MCF 10A (cell line): ENCODE measurements at regions not wholly inside any gene's neighbourhood (a gene's known extent, or its start where the extent isn't known, plus 50 kb on each side); places are given as distances from the start of the nearest gene placed in this dataset.

Source experiments
- BruUV-seq: library from RNA; stranded (reverse); fragments of 400-500 nt; replicated peaks from 2 replicates; lab custom pipeline; 2021; lab: Mats Ljungman, UMichigan
- CTCF ChIA-PET: fragments of 300-600 bp; sonication (Branson Sonifier 250); formaldehyde crosslinking; extraction: SDS; loops from one replicate; lab custom pipeline; 2021; ENCODE audit warnings: antibody characterized with exemption, inconsistent platforms; lab: Yijun Ruan, JAX
- POLR2A ChIA-PET: fragments of 300-600, 350-650 bp; sonication (Branson Sonifier 250); formaldehyde crosslinking; extraction: SDS; loops from one replicate; lab custom pipeline; 2020; ENCODE audit warnings: antibody characterized with exemption, inconsistent platforms; lab: Yijun Ruan, JAX
- DNase-seq: peaks from one replicate; pipeline ENCODE4 v3.0.0-alpha.2; 2018; ENCODE audit not compliant: unreplicated experiment
- H3K27ac Mint-ChIP-seq: one replicate; pipeline ENCODE4 v1.8.0; 2022; ENCODE audit warnings: mild to moderate bottlenecking, low read depth, mixed read lengths; ENCODE audit not compliant: unreplicated experiment
- H3K27me3 Mint-ChIP-seq: one replicate; pipeline ENCODE4 v1.8.0; 2022; ENCODE audit warnings: mixed read lengths; ENCODE audit not compliant: insufficient read depth, unreplicated experiment
- H3K36me3 Mint-ChIP-seq: one replicate; pipeline ENCODE4 v1.8.0; 2022; ENCODE audit warnings: mild to moderate bottlenecking, moderate library complexity, mixed read lengths; ENCODE audit not compliant: insufficient read depth, unreplicated experiment
- H3K4me1 Mint-ChIP-seq: one replicate; pipeline ENCODE4 v1.8.0; 2022; ENCODE audit warnings: mixed read lengths; ENCODE audit not compliant: insufficient read depth, unreplicated experiment
- H3K4me3 Mint-ChIP-seq: one replicate; pipeline ENCODE4 v1.8.0; 2022; ENCODE audit warnings: mild to moderate bottlenecking, moderate library complexity, mixed read lengths; ENCODE audit not compliant: unreplicated experiment
- H3K9me3 Mint-ChIP-seq: one replicate; pipeline ENCODE4 v1.8.0; 2022; ENCODE audit warnings: mixed read lengths; ENCODE audit not compliant: unreplicated experiment
- CTCF ChIP-seq: fragments of 200-600 bp; IDR thresholded peaks from one replicate; pipeline ENCODE4 v1.8.0; 2022; ENCODE audit warnings: antibody characterized with exemption, mild to moderate bottlenecking; ENCODE audit not compliant: unreplicated experiment
- intact Hi-C: fragments of 100-400 bp; cut with micrococcal nuclease; formaldehyde crosslinking; loops from 2 replicates; pipeline ENCODE4 v1.14.1; 2022

DNA sequence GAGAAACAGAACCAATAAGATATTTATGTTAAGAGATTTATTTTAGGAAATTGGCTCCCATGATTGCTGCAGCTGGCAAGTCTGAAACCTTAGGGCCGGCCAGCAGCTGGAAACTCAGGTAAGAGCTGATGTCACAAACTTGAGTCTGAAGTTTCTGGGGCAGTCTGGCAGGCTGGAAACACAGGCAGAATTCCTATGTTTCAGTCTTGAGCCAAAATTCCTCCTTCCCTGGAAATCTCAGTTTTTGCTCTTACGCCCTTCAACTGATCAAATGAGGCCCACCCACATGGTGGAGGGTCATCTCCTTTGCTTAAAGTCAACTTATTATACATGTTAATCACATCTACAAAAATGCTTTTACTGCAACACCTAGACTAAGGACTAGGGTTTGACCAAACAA is 184.1 kb downstream of the SOD2 start:
- CTCF ChIA-PET: no interaction called here
- no peak for TF ChIP-seq CTCF
- no peak for DNase-seq
- Mint-ChIP-seq H3K27ac (no peak overlapping the region), H3K9me3 (no peaks in the 10 kb centered on the region), H3K36me3 (no peaks in the 10 kb centered on the region), H3K27me3 (peaks cover 19% of the 10 kb centered on the region), H3K4me3 (no peak overlapping the region), H3K4me1 (no peaks in the 10 kb centered on the region)
- intact Hi-C loops: no loop called here
- POLR2A ChIA-PET: no interaction called here
- no TSS peak for BruUV-seq

- Mint-ChIP-seq H3K27ac (no peak overlapping the region), H3K4me3 (no peak overlapping the region), H3K27me3 (peaks cover 4% of the 10 kb centered on the region), H3K4me1 (no peaks in the 10 kb centered on the region), H3K36me3 (no peaks in the 10 kb centered on the region), H3K9me3 (no peaks in the 10 kb centered on the region)
- BruUV-seq: no TSS peak
- POLR2A ChIA-PET: no interaction called here
- TF ChIP-seq CTCF: no peak
- no peak for DNase-seq
- intact Hi-C loops: no loop called here
- CTCF ChIA-PET: no interaction called here
These were observed 187.0 kb downstream of the SOD2 start for GRCh38 chr6:159506048-159506447.

DNA sequence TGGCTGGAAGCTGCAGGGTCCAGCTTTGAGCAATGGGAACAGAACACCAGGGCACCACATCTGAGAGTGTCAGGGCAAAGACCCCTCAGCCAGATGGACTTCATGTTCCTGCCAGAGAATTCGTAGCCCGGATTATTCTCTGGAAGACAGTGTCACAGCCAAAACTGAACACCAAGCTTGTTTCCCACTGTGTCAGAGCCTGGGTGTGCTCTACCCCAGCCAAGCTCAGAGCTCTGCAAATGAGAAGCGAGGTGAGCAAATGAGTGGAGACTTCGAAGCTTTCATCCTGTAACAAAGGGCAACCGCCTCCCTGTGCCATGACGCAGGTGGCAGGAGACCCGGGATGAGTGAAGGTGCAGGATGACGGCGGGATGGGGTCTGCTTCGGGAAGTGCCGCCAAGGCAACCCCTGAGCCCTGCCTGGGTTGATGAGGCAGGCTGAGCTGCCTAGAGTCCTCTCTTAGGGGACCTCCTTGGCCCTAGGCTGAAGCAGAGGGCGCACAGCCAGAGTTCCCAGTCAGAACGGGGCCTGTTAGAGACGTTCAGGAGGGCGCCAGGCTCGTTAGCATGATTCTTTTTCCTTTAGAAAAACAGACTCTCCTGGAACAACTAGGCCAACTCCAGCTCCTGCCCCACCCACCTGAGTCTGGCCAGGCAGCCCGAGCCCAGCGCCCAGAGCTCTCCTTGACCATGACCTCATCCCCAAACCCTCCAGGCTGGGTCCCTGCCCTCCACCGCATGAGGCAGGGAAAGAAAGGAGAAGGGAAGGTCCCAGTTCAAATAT is 187.7 kb downstream of the SOD2 start:
- TF ChIP-seq CTCF: no peak
- no peak overlapping the region for H3K4me3 Mint-ChIP-seq
- intact Hi-C loops: no loop called here
- no TSS peak for BruUV-seq
- H3K9me3 Mint-ChIP-seq: no peaks in the 10 kb centered on the region
- DNase-seq: no peak
- CTCF ChIA-PET: no interaction called here
- POLR2A ChIA-PET: no interaction called here
- no peaks in the 10 kb centered on the region for H3K27me3 Mint-ChIP-seq
- H3K4me1 Mint-ChIP-seq: no peaks in the 10 kb centered on the region
- no peaks in the 10 kb centered on the region for H3K36me3 Mint-ChIP-seq
- H3K27ac Mint-ChIP-seq: no peak overlapping the region

DNA sequence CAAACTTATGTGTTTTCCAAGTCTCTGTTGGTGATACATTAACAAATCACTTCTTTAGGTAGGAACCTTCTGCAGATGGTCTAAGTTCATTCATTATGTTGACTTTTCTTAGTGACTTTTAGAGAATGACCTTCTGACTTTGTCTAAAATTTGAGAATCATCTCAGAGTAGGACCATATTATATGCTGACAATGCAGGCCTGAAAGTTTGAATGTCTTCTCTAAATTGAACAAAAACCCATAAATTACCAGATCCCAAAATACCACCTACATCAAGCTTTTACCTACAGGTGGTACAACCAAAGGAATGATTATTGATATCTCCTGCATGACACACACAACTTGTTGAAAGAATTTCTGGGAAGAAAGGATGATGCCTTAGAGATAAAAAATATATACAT is 191.5 kb downstream of the SOD2 start:
- no peak for DNase-seq
- ChIA-PET POLR2A (no interaction called here), CTCF (no interaction called here)
- no peak for TF ChIP-seq CTCF
- intact Hi-C loops: no loop called here
- Mint-ChIP-seq H3K4me1 (no peaks in the 10 kb centered on the region), H3K9me3 (no peaks in the 10 kb centered on the region), H3K27ac (no peak overlapping the region), H3K4me3 (no peak overlapping the region), H3K36me3 (no peaks in the 10 kb centered on the region), H3K27me3 (peaks cover 10% of the 10 kb centered on the region)
- BruUV-seq: no TSS peak
